Stomach (tissue), 4 donors: ENCODE measurements at regions not wholly inside any gene's neighbourhood (a gene's known extent, or its start where the extent isn't known, plus 50 kb on each side); places are given as distances from the start of the nearest gene placed in this dataset.

Experiments used
- EP300 ChIP-seq: sonication (generic); formaldehyde crosslinking; IDR thresholded peaks from one replicate; pipeline ENCODE4 v1.6.1; 2017; ENCODE audit warnings: antibody characterized with exemption
- POLR2A ChIP-seq, 4 donors: fragments of 450-650 bp; IDR thresholded peaks; one replicate each; pipeline ENCODE4 v1.6.1; 2016; ENCODE audit warnings: antibody characterized with exemption in 4 of 4, control low read depth in 2 of 4, mild to moderate bottlenecking in 1 of 4, moderate library complexity in 1 of 4
- TF ChIP-seq, protein P1 (sequence below), 7 experiments: fragments of 450-650 bp in 4 of 7; fragments of 200-600 bp in 3 of 7; sonication (generic) in 3 of 7; IDR thresholded peaks; one replicate each; pipeline ENCODE4 v1.5.1; 2016 to 2019; ENCODE audit warnings: antibody characterized with exemption in 7 of 7, control low read depth in 2 of 7, mild to moderate bottlenecking in 1 of 7

DNA sequence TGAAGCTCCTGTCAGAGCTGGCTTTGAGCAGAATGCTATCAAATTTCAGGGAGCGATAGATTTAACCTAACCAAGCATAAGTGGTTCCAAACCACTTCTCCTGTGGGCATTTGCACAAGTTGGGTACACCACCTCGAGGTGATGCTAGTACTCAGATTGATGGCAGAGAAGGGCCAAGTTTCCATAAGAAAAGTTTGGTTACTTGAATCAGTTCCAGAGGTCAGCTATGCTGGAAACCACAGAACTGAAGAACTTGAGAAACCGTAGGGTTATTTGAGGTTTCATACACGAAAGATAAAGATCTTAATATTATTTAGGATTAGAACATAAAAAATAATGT, 238.2 kb upstream of the SOX11 start:
- TF ChIP-seq POLR2A (IDR thresholded peaks at IDR 0.05) (no peak), EP300 (no peak)
- TF ChIP-seq, protein P1, sequence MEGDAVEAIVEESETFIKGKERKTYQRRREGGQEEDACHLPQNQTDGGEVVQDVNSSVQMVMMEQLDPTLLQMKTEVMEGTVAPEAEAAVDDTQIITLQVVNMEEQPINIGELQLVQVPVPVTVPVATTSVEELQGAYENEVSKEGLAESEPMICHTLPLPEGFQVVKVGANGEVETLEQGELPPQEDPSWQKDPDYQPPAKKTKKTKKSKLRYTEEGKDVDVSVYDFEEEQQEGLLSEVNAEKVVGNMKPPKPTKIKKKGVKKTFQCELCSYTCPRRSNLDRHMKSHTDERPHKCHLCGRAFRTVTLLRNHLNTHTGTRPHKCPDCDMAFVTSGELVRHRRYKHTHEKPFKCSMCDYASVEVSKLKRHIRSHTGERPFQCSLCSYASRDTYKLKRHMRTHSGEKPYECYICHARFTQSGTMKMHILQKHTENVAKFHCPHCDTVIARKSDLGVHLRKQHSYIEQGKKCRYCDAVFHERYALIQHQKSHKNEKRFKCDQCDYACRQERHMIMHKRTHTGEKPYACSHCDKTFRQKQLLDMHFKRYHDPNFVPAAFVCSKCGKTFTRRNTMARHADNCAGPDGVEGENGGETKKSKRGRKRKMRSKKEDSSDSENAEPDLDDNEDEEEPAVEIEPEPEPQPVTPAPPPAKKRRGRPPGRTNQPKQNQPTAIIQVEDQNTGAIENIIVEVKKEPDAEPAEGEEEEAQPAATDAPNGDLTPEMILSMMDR (IDR thresholded peaks at IDR 0.05), result no peak
